8988T (cell line): ENCODE measurements at regions not wholly inside any gene's neighbourhood (a gene's known extent, or its start where the extent isn't known, plus 50 kb on each side); places are given as distances from the start of the nearest gene placed in this dataset.
"Not testable (repeated sequence)": the region's sequence is repeated elsewhere in the genome, so short reads cannot be mapped to it uniquely, and the experiment has no call there.

Source experiments
- DNase-seq: peaks from one replicate; pipeline ENCODE4 v3.0.0; 2011

DNA sequence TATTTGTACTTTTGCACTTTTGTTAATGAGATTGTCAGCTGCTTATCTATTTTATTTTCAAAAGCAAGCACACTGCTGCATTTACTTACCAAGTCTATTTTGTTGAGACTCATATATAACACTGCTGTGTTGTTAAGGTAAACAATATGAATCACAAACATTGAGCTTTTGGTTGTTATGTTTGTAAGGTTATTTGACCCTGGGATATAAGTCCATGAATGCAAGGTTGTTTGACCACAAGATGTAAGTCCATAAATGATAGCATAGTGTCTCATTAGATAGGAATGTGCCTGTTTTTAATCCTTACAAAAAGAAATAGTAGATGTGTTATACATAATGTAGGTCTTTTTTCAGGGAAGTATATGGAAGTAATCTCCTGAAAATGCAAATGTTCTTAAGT is 845.9 kb downstream of the CDH9 start:
- no peak for DNase-seq

DNA sequence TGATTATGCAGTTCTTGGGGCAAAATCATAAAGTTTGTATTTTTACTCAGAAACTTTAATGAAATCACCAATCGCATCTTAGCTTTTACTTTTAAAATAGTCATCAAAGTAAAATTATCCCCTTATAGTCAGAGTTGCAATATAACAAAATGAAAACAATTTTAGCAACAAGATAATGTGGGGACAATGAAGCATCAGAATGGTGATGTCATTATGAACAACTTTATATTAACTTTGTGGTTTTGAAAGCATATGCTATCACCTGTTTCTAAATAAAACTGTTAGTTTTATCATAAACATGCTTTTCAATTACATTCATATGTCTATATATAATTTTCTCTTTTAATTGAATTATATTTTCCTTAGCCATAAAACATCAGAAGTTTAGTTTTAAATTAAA is 856.8 kb downstream of the CDH9 start:
- DNase-seq, result no peak

DNA sequence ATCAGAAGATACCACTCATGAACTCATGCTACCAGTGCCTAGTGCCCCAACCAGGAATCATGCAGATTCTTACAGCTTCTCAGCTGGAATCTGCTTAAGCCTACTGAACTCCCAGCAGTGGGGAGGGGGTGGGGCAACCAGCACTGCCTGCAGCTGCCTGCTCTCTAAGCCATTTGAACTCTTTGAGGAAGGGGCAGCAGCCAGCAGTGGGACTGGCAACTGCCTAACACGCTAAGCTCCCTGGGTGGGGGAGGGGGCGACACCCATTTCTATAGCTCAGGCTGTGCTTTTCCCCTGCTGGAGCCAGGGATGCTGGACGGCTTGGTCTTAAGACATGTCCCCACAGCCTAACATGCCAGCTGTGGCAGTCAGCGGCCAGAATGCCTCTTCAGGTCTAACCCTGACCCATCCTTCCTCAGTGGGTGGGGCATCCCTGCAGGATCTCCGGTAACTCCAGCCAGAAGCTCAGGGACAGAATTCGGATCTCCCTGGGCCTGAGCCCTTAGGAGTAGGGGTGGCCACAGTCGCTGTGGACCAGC is 889.7 kb downstream of the CDH9 start:
- DNase-seq, result no peak

DNA sequence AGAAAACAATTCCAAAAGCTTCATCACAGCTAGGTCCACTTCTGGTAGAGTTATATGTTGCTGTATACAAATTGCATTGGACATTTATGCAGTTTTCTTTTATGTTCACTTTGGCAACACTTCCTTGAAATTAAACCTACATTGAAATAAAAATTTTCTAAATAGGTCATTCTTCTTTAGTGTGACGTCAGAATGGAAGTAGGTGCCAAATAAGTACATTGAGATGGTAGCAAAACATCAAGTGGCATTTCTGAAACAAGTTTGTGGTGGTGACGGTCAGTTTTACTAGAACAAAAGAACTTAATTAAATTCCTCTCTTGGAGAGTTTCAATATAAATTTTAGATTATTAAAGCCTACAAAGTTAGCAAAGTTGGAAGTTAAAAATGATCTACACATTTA is 895.1 kb downstream of the CDH9 start:
- no peak for DNase-seq

DNA sequence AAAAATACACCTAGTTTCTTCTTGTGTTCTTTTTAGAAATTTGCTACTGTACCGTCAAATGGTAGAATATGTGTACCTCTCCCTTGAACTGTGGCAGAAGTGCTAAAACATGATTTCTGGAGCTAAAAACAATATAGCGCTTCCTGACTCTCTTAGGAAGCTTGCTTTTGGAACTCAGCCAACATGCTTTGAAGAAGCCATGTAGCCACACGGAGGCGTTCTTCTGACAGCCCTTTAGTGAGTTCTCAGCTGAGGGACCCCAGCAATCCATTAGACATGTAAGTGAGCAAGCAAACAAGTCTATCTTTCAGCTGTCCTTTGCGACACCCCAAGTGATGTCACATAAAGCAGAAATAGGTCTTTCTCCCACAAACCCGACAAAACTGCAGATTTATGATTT is 917.0 kb downstream of the CDH9 start:
- DNase-seq, result no peak

DNA sequence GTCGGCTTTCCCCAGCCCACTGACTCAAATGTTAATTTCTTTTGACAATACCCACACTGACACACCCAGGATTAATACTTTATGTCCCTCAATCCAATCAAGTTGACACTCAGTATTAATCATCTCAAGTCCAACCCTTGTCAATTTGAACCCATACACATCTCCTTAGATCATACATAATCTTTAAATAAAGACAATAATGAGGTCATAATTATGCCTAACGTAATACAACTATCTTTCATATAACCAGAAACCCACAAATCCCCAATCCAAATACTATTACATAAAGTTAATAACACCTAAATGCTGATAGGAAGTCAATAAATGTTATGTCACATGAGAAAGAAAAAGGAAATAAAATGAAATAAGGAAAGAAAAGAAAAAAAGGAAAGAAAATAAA is 934.2 kb downstream of the CDH9 start:
- no peak for DNase-seq

DNA sequence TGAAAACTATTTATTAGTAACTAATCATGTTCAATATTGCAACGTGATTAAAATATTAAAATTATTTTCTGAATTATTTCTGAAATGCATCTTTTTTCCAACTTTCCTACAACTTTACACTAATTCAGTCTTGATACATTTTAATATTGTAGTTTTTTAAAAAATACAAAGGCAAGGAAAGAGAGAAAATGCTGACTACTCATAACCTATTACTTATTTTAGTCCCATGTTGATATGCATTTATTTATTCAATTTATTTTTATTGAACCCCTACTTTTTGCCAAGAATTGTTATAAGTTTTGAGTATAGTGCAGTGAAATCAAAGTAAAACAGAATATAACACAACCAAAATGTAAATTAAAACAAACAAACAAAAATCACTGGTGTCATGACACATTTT is 978.2 kb downstream of the CDH9 start:
- DNase-seq, result no peak

DNA sequence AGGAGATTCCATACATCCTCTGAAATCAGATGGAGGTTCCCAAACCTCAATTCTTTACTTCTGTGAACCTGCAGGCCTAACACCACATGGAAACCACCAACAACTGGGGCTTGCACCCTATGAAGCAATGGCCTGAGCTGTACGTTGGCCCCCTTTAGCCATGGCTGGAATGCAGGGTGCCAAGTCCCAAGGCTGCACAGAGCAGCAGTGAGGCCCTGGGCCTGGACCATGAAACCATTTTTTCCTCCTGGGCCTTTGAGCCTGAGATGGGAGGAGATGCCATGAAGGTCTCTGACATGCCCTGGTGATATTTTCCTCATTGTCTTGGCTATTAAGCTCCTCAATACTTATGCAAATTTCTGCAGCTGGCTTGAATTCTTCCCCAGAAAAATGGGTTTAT is 983.8 kb downstream of the CDH9 start:
- no peak for DNase-seq

DNA sequence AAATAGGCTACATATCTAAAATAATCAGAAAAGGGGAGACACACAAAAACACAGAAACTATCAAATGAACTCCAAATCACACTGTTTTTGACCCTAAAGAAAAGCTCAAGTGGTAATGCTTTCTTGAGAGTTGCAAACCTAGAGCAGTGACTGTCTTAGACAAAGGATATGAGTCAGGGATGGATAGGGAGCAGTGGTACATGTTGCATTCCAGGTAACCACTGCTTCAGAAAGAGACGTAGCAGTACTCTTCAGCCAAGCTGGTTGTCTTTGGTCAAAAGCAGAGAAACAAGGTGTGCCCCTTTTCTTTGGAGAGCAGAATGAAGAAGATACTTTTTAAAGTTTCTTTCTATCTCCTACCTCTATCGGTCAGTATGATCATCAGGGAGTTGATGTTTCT is 1003.6 kb downstream of the CDH9 start:
- DNase-seq, result no peak

DNA sequence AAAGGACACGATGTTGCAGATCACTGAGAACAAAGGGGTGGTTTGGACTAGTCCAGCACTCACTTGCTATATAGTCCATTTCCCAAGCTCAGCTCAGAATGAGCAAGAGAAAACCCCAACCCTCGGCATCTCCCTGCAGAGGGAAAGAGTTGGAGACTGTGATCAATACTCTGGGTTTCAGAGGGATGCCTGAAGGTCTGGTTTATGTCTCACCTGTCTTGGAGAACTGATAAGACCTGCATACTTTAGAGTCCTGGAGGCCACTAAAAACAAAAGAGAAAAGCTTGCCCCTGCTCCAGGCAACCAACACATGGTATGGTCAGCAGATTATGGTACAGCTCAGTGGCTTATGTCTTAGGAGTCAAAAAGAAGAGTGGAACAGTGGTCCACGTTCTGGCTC is 1006.9 kb downstream of the CDH9 start:
- no peak for DNase-seq

DNA sequence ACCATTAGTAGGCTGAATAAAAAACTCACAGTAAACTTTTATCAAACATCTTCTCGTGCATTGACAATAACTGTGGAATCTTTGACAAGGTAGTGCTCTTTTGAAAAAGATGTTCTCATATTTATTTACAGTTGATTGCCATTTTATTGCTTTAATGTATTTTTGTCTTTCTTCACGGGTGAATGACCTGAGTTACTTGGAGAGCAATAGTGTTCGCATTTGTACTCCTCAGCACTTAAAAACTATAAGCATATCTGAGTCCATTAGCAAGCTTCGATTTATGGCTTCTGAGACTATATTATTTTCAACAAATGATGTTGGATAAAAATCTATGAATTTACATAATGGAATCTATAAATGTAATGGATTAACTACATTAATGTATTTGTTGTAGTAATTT is 1012.3 kb downstream of the CDH9 start:
- DNase-seq, result no peak

DNA sequence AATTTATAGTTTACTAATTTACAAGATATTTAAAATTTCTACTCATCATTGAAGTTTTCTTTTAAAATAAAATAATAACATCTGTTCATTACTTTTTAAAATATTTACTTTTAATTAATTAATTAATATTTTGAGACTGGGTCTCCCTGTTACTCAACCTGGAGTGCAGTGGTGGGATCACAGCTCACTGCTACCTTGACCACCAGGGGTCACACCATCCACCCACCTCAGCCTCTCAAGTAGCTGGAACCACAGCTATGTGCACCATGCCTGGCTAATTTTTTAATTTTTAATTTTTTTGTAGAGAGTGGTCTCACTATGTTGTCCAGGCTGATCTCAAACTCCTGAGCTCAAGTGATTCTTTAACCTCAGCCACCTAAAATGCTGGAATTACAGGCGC is 1013.6 kb downstream of the CDH9 start:
- no peak for DNase-seq

DNA sequence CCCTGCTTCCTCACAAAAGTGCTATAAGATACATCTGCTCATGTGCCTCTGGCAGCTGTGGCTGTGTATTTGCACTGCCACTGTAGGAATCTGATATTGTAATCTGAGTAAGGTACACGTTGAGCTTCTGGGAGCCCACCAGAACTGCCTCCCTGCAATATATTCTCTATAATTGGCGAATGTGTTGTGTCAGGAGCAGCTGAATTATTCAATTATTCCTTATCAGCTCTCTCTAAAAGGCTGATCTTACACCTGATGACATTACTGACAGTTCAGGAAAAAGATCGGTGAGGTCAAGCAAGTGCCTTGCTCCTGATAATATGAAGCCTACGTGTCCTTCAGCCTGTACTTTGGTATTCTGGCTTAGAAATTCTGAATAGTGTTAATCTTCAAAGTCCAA is 1015.0 kb downstream of the CDH9 start:
- DNase-seq, result no peak

DNA sequence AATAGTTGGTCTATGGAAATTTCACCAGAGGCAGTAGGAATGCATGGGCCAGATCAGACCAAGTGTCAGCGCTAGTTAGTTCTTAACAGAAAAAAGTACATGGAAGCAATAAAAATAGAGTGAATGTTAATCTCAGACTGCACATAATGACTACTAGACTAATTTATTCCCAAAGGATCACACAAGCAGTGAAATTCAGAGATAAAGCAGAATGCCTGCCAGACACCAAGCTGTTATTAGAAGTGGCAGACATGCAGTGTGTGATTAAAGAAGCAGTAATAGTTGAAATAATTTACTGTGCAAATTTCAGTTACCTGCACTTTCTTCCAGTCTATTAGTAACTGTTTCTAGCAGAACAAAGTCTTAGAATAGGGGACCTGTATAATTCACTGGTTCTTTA is 1024.2 kb downstream of the CDH9 start:
- DNase-seq, result no peak

DNA sequence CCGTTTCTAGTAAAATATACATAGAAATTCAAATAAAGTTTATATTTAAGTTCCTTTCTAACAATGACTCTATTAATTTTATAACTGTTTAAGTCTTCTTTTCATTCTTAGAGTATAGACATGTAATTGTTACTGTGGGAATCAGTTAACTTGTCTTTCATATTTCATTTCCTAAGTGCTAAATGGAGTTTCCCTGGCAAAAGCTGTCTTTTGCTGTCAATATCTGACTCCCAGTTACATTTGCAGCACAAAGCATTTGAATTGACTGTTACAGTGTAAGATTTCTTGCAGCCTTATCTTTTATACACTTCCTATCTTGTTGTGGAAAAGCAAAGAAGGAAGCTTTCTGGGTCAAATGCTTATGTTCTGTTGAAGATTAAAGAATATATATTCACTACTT is 1026.3 kb downstream of the CDH9 start:
- no peak for DNase-seq

DNA sequence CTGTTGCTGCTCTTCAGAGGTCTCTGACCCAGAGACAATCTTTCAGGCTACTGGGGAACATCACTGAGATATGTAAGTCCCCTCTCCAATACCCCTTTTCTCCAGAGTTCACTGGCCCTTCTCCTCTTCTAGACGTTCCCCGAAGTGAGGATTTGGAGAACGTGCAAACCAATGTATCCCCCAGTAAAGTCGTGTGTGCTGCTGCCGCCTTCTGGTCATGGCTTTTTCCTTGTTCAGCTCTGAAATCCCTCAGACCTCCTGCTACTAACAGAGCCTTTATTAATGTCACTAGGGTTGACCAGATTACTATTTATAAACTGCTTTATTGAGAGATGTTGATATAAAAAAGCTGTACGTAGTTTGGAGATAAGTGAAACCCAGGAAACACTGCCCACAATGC is 1028.6 kb downstream of the CDH9 start:
- no peak for DNase-seq

DNA sequence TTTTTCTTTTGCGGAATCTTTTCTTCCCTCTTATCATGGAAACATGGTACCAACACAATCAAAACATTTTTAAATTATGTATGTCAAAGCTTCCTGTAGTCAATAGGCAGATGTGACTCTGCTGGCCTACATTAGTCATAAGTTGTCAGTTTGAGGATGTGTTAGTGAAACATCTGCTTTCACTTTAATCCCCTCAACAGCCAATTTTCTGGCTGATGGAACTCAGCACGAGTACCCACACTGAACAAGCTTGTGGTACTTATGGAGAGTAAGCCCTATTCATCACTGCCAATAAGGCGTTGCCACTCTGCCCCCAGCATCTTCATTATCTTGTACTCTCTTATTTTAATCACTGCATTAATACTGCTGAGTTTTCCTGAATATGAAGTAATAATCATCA is 1034.4 kb downstream of the CDH9 start:
- DNase-seq, result no peak

DNA sequence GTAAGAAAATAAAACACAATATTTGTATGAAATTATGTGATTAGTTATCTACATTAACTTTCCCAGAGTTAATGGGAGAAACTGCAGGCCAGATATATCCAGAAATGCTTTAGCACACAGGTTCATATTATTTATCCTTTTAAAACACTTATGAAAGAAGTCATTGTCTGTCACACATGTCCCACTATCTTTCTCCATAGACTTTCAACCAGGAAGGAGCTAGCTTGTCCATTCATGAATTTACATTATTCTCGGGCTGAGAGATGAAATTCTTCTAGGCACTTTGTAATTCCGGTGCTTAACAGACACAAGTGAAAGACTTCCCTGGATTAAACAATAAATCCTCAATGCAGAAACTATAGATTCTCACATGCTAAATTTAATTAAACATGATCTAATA is 1043.2 kb downstream of the CDH9 start:
- no peak for DNase-seq

DNA sequence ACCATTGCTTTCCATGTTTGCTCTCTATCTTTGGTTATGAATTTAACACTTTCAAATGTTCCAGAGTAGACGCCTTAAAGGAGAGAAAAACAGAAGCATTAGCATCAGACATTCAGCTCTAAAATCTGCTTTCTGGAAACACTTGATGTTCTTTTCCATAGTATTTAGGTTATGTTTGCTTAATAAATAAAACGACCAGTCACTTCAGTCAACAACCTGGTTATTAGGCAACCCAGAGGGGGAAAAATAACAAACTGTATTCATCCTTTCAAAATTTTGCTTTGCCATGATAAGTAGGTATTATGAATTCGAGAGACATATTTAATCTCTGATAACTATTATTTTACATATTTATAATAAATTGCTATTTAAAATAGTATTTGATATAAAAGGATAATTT is 1044.7 kb downstream of the CDH9 start:
- no peak for DNase-seq

DNA sequence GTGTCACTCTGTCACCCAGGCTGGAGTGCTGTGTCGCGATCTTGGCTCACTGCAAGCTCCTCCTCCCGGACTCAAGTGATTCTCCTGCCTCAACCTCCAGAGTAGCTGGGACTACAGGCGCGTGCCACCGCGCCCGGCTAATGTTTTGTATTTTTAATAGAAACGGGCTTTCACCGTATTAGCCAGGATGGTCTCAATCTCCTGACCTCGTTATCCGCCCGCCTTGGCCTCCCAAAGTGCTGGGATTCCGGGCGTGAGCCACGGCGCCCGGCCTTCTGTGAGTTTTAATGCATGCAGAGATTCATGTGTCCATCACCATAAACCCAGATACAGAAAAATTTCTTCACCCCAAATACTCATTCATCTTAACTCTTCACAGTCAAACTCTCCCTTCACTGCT is 1046.7 kb downstream of the CDH9 start:
- no peak for DNase-seq

DNA sequence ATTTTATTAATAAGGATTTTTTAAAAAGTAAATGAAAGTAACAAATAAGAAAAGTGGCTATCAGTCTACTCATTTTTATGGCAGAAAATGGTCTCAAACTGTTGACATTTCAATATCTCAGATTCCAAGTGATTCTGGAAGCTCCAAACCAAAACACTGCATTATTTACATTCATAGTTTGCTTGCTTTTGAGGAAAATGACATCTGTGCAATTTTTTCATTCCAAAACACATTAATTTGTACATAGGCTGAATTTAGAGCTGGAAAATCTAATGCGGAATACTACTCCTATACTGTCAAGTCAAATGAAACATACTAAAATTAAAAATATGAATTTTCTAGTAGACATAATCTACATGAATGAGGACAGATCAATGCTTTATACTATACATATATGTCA is 1047.6 kb downstream of the CDH9 start:
- DNase-seq, result no peak

DNA sequence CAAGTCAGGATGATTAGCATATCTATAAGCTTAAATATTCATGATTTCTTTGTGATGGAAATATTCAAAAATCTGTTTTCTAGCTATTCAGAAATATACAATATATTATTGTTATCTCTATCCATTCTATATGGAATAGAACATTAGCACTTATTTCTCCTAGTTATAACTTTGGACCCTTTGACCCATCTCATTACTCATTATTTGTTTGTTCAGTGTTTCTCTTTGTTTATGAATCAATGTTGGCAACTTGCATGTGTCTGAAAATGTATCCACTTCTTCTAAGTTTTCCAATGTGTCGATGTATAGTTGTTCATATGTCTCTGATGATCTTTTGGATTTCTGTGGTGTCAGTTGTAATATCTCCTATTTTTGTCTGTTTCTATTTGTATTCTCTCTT is 1059.3 kb downstream of the CDH9 start:
- DNase-seq, result no peak

DNA sequence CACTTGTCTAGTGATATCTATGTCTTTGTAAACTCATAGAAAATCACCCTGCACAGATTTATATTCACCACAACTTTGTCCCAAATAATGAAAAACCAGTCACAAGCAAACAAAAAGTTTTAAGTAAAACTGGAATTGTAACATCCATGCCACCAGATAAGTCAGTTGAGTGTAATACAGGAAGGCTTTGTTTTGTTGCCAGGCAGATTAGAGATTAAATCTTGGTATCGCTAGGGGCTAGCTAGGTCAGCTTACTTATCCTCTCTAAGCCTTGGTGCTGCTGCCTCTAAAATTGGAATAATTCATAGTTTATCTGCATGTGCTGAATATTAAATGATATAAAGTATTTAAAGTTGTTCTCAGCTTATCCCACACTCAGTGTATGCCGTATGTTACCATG is 1062.5 kb downstream of the CDH9 start:
- no peak for DNase-seq

DNA sequence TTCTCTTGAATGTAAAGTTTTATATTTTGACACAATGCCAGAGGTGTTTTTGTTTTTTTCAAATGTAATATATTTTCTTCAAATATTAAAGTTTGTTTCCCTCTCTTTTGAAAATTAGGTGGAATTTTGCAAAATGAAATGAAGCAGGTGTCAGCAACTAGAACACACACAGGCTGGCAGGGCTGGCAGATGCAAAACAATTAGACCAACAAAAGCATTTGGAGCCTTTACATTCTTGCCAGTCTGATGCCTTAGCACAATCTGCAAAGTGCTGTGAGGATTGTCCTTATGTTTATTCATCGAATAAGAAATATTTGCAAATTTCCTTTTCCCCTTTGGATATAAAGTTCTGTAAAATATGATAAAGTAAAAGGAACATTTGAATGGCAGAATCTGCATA is 1063.9 kb downstream of the CDH9 start:
- DNase-seq, result no peak

DNA sequence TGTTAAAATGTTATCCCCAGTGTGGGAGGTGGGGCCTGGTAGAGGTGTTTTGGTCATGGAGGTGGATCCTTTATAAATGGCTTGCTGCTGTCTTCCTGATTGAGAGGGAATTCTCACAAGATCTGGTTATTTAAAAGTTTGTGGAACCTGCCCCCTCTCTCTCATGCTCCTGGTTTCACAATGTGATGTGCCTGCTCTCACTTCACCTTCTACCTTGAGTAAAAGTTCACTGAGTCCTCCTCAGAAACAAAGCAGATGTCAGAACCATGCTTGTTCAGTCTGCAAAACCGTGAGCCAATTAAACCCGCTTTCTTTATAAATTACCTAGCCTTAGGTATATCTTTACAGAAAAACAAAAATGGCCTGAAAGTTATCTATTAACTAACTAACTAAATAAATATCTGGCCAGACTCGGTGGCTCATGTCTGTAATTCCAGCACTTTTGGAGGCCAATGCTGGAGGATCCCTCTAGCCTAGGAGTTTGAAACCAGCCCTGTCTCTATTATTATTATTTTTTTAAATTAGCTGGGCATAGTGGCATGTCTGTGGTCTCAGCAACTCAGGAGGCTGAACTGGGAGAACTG is 1067.4 kb downstream of the CDH9 start:
- DNase-seq, result no peak

DNA sequence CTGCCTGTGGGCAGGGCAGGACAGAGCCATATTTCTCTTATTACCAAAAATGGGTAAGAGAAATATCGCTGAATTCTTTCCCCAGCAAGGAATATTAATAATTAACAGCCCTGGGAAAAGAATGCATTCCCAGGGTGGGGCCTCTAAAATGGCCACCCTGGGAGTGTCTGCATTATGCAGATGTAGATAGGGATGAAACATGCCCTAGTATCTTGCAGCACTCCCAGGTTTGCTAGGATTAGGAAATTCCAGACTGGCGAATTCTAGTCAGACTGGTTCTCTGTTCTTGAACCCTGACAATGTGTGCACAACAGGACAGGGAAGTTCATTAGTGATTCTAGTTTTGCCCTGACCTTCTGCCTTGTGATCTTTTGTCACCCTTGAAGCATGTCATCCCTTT is 1069.3 kb downstream of the CDH9 start:
- not testable (repeated sequence) for DNase-seq
